ENCODE measurements at regions not wholly inside any gene's neighbourhood (a gene's known extent, or its start where the extent isn't known, plus 50 kb on each side); places are given as distances from the start of the nearest gene placed in this dataset.

DNA sequence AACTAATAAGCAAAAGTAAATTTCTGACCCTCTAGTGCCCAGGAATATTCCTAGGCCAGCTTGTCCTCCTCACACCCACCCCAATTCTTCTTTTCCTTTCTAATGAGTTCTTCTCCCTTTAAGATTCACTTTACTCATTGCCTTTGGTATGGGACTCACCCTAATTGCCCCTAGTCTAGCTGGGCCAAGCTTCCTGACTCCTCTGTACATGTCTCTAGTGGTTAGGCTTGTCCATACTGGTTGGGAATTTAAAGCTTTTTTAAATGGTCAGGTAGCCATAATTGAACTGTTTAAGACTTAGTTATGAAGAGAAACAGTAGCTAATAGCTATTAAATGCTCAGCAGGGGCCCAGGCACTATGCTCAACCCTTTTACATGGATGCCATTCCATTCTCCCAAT lies 248.2 kb downstream of the C12orf42 start (continued):
- TF ChIP-seq ZNF197 (CRISPR knock-in tag; IDR thresholded peaks at IDR 0.05; ENCODE audit: low read depth), result no peak
- no peak for TF ChIP-seq ID3 (CRISPR knock-in tag; IDR thresholded peaks at IDR 0.05)
- TF ChIP-seq ID3 (tag; IDR thresholded peaks at IDR 0.05), result no peak
- TF ChIP-seq TCF7 (IDR thresholded peaks at IDR 0.05; ENCODE audit: borderline replicate concordance), result no peak
- no peak for TF ChIP-seq SMARCA4 (IDR thresholded peaks at IDR 0.05)

- no peak for DNase-seq (ENCODE audit: extremely low read depth in 1 of 4, low spot score in 3 of 4)
- no peaks in the 10 kb centered on the region for H4K20me1 ChIP-seq (replicated peaks; ENCODE audit: control insufficient read depth, insufficient read depth, low read length)
- POLR2A ChIA-PET, result no interaction called here
- intact Hi-C loops (cut with micrococcal nuclease), result no loop called here
- H3K9ac ChIP-seq (ENCODE audit: insufficient read depth in 1 of 2, low read depth in 2 of 2, low read length in 2 of 2), result no peak overlapping the region
- WGBS (ENCODE audit: insufficient coverage, low coverage, missing lambda C conversion rate), result 10% methylated on average over 3 of the region's 3 CpGs
- no peak for ATAC-seq
- H3K4me1 ChIP-seq (replicated peaks in 1 of 2; ENCODE audit: control insufficient read depth in 2 of 2, insufficient read depth in 2 of 2, low read length in 2 of 2), result no peaks in the 10 kb centered on the region
- H3K4me2 ChIP-seq (ENCODE audit: insufficient read depth, low read length), result no peak overlapping the region
- no peaks in the 10 kb centered on the region for H3K36me3 ChIP-seq (ENCODE audit: control insufficient read depth, insufficient read depth, low read length)
- TF ChIP-seq RAD21 (CRISPR knock-in tag; conservative IDR thresholded peaks at IDR 0.05 in 1 of 2, IDR thresholded peaks at IDR 0.05 in 1 of 2) (no peak), ZNF586 (CRISPR knock-in tag; conservative IDR thresholded peaks at IDR 0.05) (no peak), NFE2L1 (tag; IDR thresholded peaks at IDR 0.05; ENCODE audit: borderline replicate concordance, low read depth) (no peak), KLF16 (IDR thresholded peaks at IDR 0.05) (no peak), YY1 (IDR thresholded peaks at IDR 0.05; ENCODE audit: borderline replicate concordance in 1 of 3, control insufficient read depth in 1 of 3, extremely low read depth in 1 of 3, insufficient read depth in 3 of 3, insufficient read length in 1 of 3, insufficient replicate concordance in 2 of 3, low read depth in 1 of 3, low read length in 2 of 3) (no peak), DDX20 (tag; IDR thresholded peaks at IDR 0.05; ENCODE audit: low read depth) (no peak), PHB (CRISPR knock-in tag; IDR thresholded peaks at IDR 0.05) (no peak), ETS2 (tag; IDR thresholded peaks at IDR 0.05; ENCODE audit: borderline replicate concordance, poor library complexity, severe bottlenecking) (no peak), ZNF785 (CRISPR knock-in tag; IDR thresholded peaks at IDR 0.05) (no peak), RBM14 (IDR thresholded peaks at IDR 0.05; ENCODE audit: borderline replicate concordance, insufficient read depth, low read depth, low read length) (no peak), SAFB (IDR thresholded peaks at IDR 0.05; ENCODE audit: borderline replicate concordance, low read depth, low read length) (no peak), MECOM (CRISPR knock-in tag; IDR thresholded peaks at IDR 0.05) (no peak), HNRNPH1 (optimal IDR thresholded peaks at IDR 0.05; ENCODE audit: low read depth, low read length) (no peak)
- TF ChIP-seq, protein P1, sequence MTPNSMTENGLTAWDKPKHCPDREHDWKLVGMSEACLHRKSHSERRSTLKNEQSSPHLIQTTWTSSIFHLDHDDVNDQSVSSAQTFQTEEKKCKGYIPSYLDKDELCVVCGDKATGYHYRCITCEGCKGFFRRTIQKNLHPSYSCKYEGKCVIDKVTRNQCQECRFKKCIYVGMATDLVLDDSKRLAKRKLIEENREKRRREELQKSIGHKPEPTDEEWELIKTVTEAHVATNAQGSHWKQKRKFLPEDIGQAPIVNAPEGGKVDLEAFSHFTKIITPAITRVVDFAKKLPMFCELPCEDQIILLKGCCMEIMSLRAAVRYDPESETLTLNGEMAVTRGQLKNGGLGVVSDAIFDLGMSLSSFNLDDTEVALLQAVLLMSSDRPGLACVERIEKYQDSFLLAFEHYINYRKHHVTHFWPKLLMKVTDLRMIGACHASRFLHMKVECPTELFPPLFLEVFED (CRISPR knock-in tag; conservative IDR thresholded peaks at IDR 0.05), result no peak
- no peaks in the 10 kb centered on the region for H3K9me1 ChIP-seq (ENCODE audit: control insufficient read depth, insufficient read depth, low read length)
- H3K4me3 ChIP-seq, result no peak overlapping the region
- no peak overlapping the region for H2AFZ ChIP-seq (ENCODE audit: low read depth, low read length)
- FAIRE-seq, result no peak
- CTCF ChIA-PET (ENCODE audit: low intra/inter-chr PET ratio), result no interaction called here
- H3K27me3 ChIP-seq (ENCODE audit: control insufficient read depth in 2 of 2, insufficient read depth in 2 of 2, low read length in 2 of 2), result no peaks in the 10 kb centered on the region
- no peaks in the 10 kb centered on the region for H3K9me3 ChIP-seq (replicated peaks; ENCODE audit: control insufficient read depth, insufficient read depth, low read depth, low read length)
- no TSS peak for BruUV-seq (replicated peaks)
- no peaks in the 10 kb centered on the region for H3K79me2 ChIP-seq (ENCODE audit: control insufficient read depth, insufficient read depth, low read length)
- no peak overlapping the region for H3K27ac ChIP-seq (ENCODE audit: extremely low read depth, low read depth, low read length)
- in situ Hi-C loops (cut with MboI), result no loop called here
Measured at GRCh38 chr12:103249607-103250006, 246.2 kb downstream of the C12orf42 start.
